Karpas-422 (cell line): ENCODE measurements at regions not wholly inside any gene's neighbourhood (a gene's known extent, or its start where the extent isn't known, plus 50 kb on each side); places are given as distances from the start of the nearest gene placed in this dataset.
"Not testable (repeated sequence)": the region's sequence is repeated elsewhere in the genome, so short reads cannot be mapped to it uniquely, and the experiment has no call there.

Source experiments
- DNase-seq: peaks from one replicate; pipeline ENCODE4 v3.0.0-alpha.2; 2015
- H2AFZ ChIP-seq: fragments of 200-600 bp; sonication (generic); 2 replicates; pipeline ENCODE4 v1.6.1; 2014; ENCODE audit warnings: antibody characterized with exemption, low read length, mixed read lengths
- H3K27ac ChIP-seq: fragments of 200-600 bp; sonication (generic); 2 replicates; pipeline ENCODE4 v1.5.1; 2014; ENCODE audit warnings: mild to moderate bottlenecking, low read length, moderate library complexity
- H3K27me3 ChIP-seq: fragments of 200-600 bp; sonication (generic); 2 replicates; pipeline ENCODE4 v1.6.1; 2014; ENCODE audit warnings: low read length, mixed read lengths
- H3K36me3 ChIP-seq: fragments of 200-600 bp; sonication (generic); 2 replicates; pipeline ENCODE4 v1.6.1; 2014; ENCODE audit warnings: low read length, mixed read lengths; ENCODE audit not compliant: insufficient read depth
- H3K4me1 ChIP-seq: fragments of 200-600 bp; sonication (generic); 2 replicates; pipeline ENCODE4 v1.6.1; 2014; ENCODE audit warnings: mild to moderate bottlenecking, low read length, mixed read lengths
- H3K4me2 ChIP-seq: fragments of 200-600 bp; sonication (generic); 2 replicates; pipeline ENCODE4 v1.6.1; 2014; ENCODE audit warnings: low read length, low read depth, mild to moderate bottlenecking; ENCODE audit not compliant: poor library complexity, severe bottlenecking
- H3K4me3 ChIP-seq: fragments of 200-600 bp; sonication (generic); 2 replicates; pipeline ENCODE4 v1.5.1; 2014; ENCODE audit warnings: mild to moderate bottlenecking, antibody characterized with exemption, low read length, mixed read lengths
- H3K79me2 ChIP-seq: fragments of 200-600 bp; sonication (generic); 2 replicates; pipeline ENCODE4 v1.6.1; 2014; ENCODE audit warnings: mild to moderate bottlenecking, low read length, mixed read lengths
- H3K9ac ChIP-seq: fragments of 200-600 bp; sonication (generic); 2 replicates; pipeline ENCODE4 v1.6.0; 2014; ENCODE audit warnings: low read length
- H3K9me2 ChIP-seq: fragments of 200-600 bp; sonication (generic), shearing (Covaris generic); replicated peaks from 2 replicates; pipeline ENCODE4 v1.6.0; 2014; ENCODE audit warnings: mild to moderate bottlenecking, low read length, moderate library complexity; ENCODE audit not compliant: insufficient read depth
- H3K9me3 ChIP-seq: fragments of 300-700, 200-600 bp; sonication (generic); 2 replicates; pipeline ENCODE4 v1.6.1; 2014; ENCODE audit warnings: low read length, mixed read lengths
- H4K20me1 ChIP-seq: fragments of 200-600 bp; sonication (generic); 2 replicates; pipeline ENCODE4 v1.6.1; 2014; ENCODE audit warnings: mild to moderate bottlenecking, antibody characterized with exemption, low read length, low read depth; ENCODE audit not compliant: insufficient read depth

GRCh38 chr2:174675615-174676014, 78.0 kb upstream of the WIPF1 start:
- DNase-seq = no peak

GRCh38 chr2:174673876-174674275, 76.3 kb upstream of the WIPF1 start:
- no peak for DNase-seq
- no peaks in the 10 kb centered on the region; the same call in 1 of the 2 replicates for H3K4me1 ChIP-seq
- H3K79me2 ChIP-seq = peaks cover 31% of the 10 kb centered on the region
- no peaks in the 10 kb centered on the region for H3K9me2 ChIP-seq
- H3K27me3 ChIP-seq = no peaks in the 10 kb centered on the region
- no peak overlapping the region for H3K4me2 ChIP-seq
- H3K4me3 ChIP-seq = no peak overlapping the region
- H4K20me1 ChIP-seq = no peaks in the 10 kb centered on the region
- H3K9me3 ChIP-seq = peaks cover 3% of the 10 kb centered on the region; the same call in 1 of the 2 replicates
- H3K27ac ChIP-seq = no peak overlapping the region
- peaks cover 32% of the 10 kb centered on the region for H3K36me3 ChIP-seq
- H3K9ac ChIP-seq = no peak overlapping the region
- H2AFZ ChIP-seq = no peak overlapping the region

More at GRCh38 chr2:174675615-174676014, 78.0 kb upstream of the WIPF1 start:
- Histone ChIP-seq H3K4me3 (no peak overlapping the region), H3K27ac (no peak overlapping the region), H3K9ac (no peak overlapping the region), H4K20me1 (no peaks in the 10 kb centered on the region), H3K79me2 (peaks cover 46% of the 10 kb centered on the region), H3K9me3 (peaks cover 3% of the 10 kb centered on the region; the same call in 1 of the 2 replicates), H3K27me3 (no peaks in the 10 kb centered on the region), H3K9me2 (no peaks in the 10 kb centered on the region), H2AFZ (no peak overlapping the region), H3K4me2 (no peak overlapping the region), H3K36me3 (peaks cover 36% of the 10 kb centered on the region), H3K4me1 (peaks cover 10% of the 10 kb centered on the region)

GRCh38 chr2:174673440-174673839, 75.8 kb upstream of the WIPF1 start:
- DNase-seq = no peak
- Histone ChIP-seq H3K27me3 (no peaks in the 10 kb centered on the region), H3K9ac (no peak overlapping the region), H3K27ac (no peak overlapping the region), H3K79me2 (peaks cover 27% of the 10 kb centered on the region), H4K20me1 (no peaks in the 10 kb centered on the region), H3K4me3 (no peak overlapping the region), H3K9me2 (no peaks in the 10 kb centered on the region), H3K4me1 (no peaks in the 10 kb centered on the region), H3K36me3 (peaks cover 32% of the 10 kb centered on the region), H3K9me3 (peaks cover 3% of the 10 kb centered on the region; the same call in 1 of the 2 replicates), H2AFZ (no peak overlapping the region), H3K4me2 (no peak overlapping the region)

GRCh38 chr2:174671532-174671931, 73.9 kb upstream of the WIPF1 start:
- H3K27ac ChIP-seq, H3K4me1 ChIP-seq, H3K9me3 ChIP-seq, H3K4me3 ChIP-seq, H3K27me3 ChIP-seq, H4K20me1 ChIP-seq, H3K9ac ChIP-seq, H2AFZ ChIP-seq, H3K9me2 ChIP-seq, H3K79me2 ChIP-seq, DNase-seq, H3K4me2 ChIP-seq: not testable (repeated sequence)
- peaks cover 25% of the 10 kb centered on the region for H3K36me3 ChIP-seq

- H3K4me2 ChIP-seq = no peak overlapping the region
- no peak overlapping the region for H3K27ac ChIP-seq
Observed at GRCh38 chr2:174670446-174670845, 72.8 kb upstream of the WIPF1 start.

GRCh38 chr2:174669336-174669735, 71.7 kb upstream of the WIPF1 start:
- Histone ChIP-seq H3K4me2 (no peak overlapping the region), H3K27me3 (no peaks in the 10 kb centered on the region), H3K4me3 (no peak overlapping the region), H4K20me1 (no peaks in the 10 kb centered on the region), H2AFZ (no peak overlapping the region), H3K27ac (no peak overlapping the region), H3K9me2 (no peaks in the 10 kb centered on the region), H3K36me3 (peaks cover 19% of the 10 kb centered on the region; the same call in 1 of the 2 replicates), H3K9ac (no peak overlapping the region), H3K79me2 (peaks cover 3% of the 10 kb centered on the region; the same call in 1 of the 2 replicates), H3K4me1 (peaks cover 6% of the 10 kb centered on the region; the same call in 1 of the 2 replicates), H3K9me3 (peaks cover 3% of the 10 kb centered on the region; the same call in 1 of the 2 replicates)
- no peak for DNase-seq

More at GRCh38 chr2:174670446-174670845, 72.8 kb upstream of the WIPF1 start:
- Histone ChIP-seq H3K36me3 (peaks cover 21% of the 10 kb centered on the region), H3K9ac (no peak overlapping the region), H4K20me1 (no peaks in the 10 kb centered on the region), H3K4me3 (no peak overlapping the region), H3K9me3 (peaks cover 3% of the 10 kb centered on the region; the same call in 1 of the 2 replicates), H2AFZ (no peak overlapping the region), H3K79me2 (peaks cover 4% of the 10 kb centered on the region; the same call in 1 of the 2 replicates), H3K9me2 (no peaks in the 10 kb centered on the region), H3K27me3 (no peaks in the 10 kb centered on the region), H3K4me1 (peaks cover 6% of the 10 kb centered on the region; the same call in 1 of the 2 replicates)
- DNase-seq = no peak

- peaks cover 3% of the 10 kb centered on the region; the same call in 1 of the 2 replicates for H3K9me3 ChIP-seq
- H2AFZ ChIP-seq = no peak overlapping the region
- no peaks in the 10 kb centered on the region; the same call in 1 of the 2 replicates for H4K20me1 ChIP-seq
- no peak overlapping the region for H3K4me3 ChIP-seq
- no peak overlapping the region for H3K9ac ChIP-seq
- no peak overlapping the region for H3K27ac ChIP-seq
- no peaks in the 10 kb centered on the region for H3K9me2 ChIP-seq
- DNase-seq = no peak
- peaks cover 6% of the 10 kb centered on the region; the same call in 1 of the 2 replicates for H3K4me1 ChIP-seq
- peaks cover 10% of the 10 kb centered on the region; the same call in 1 of the 2 replicates for H3K36me3 ChIP-seq
- no peak overlapping the region for H3K4me2 ChIP-seq
- peaks cover 4% of the 10 kb centered on the region; the same call in 1 of the 2 replicates for H3K79me2 ChIP-seq
- H3K27me3 ChIP-seq = no peaks in the 10 kb centered on the region
Observed at GRCh38 chr2:174668075-174668474, 70.5 kb upstream of the WIPF1 start.

GRCh38 chr2:174667250-174667860, 69.8 kb upstream of the WIPF1 start:
- no peak for DNase-seq
- no peak overlapping the region for H3K9ac ChIP-seq
- H3K79me2 ChIP-seq = peaks cover 11% of the 10 kb centered on the region
- H3K36me3 ChIP-seq = peaks cover 3% of the 10 kb centered on the region; the same call in 1 of the 2 replicates
- H3K27ac ChIP-seq = no peak overlapping the region
- H3K27me3 ChIP-seq = no peaks in the 10 kb centered on the region
- no peaks in the 10 kb centered on the region; the same call in 1 of the 2 replicates for H4K20me1 ChIP-seq
- H3K4me2 ChIP-seq = no peak overlapping the region
- H3K9me3 ChIP-seq = no peaks in the 10 kb centered on the region
- H3K4me3 ChIP-seq = no peak overlapping the region
- H3K9me2 ChIP-seq = no peaks in the 10 kb centered on the region
- no peak overlapping the region for H2AFZ ChIP-seq
- peaks cover 6% of the 10 kb centered on the region; the same call in 1 of the 2 replicates for H3K4me1 ChIP-seq
